Ovary (tissue), 7 donors: ENCODE measurements at regions not wholly inside any gene's neighbourhood (a gene's known extent, or its start where the extent isn't known, plus 50 kb on each side); places are given as distances from the start of the nearest gene placed in this dataset.

Experiments
- DNase-seq, 5 donors: peaks; one replicate each; pipeline ENCODE4 v3.0.0-alpha.2; 2019 to 2020
- H3K27ac ChIP-seq, 2 donors: fragments of 200-600 bp; one replicate each; pipeline versions ENCODE4 v1.5.1 to v1.8.0; 2019 to 2022
- H3K27me3 ChIP-seq: fragments of 200-600 bp; one replicate; pipeline ENCODE4 v1.8.0; 2022
- H3K36me3 ChIP-seq: fragments of 200-600 bp; sonication (generic); one replicate; pipeline ENCODE4 v1.5.1; 2019
- H3K4me1 ChIP-seq: one replicate; pipeline ENCODE4 v1.8.1; 2013; ENCODE audit warnings: mild to moderate bottlenecking, moderate library complexity; ENCODE audit not compliant: insufficient read depth
- H3K4me3 ChIP-seq: fragments of 200-600 bp; sonication (generic); one replicate; pipeline ENCODE4 v1.5.1; 2017
- H3K9me3 ChIP-seq, 2 donors: fragments of 200-600 bp in 1 of 2; sonication (generic) in 1 of 2; one replicate each; pipeline versions ENCODE4 v1.5.1 to v1.8.1; 2013 to 2019; ENCODE audit warnings: mild to moderate bottlenecking in 1 of 2, moderate library complexity in 1 of 2
- EP300 ChIP-seq: sonication (generic); formaldehyde crosslinking; IDR thresholded peaks from one replicate; pipeline ENCODE4 v1.6.1; 2017; ENCODE audit warnings: antibody characterized with exemption
- POLR2A ChIP-seq: fragments of 450-650 bp; IDR thresholded peaks from one replicate; pipeline ENCODE4 v1.6.1; 2017; ENCODE audit warnings: antibody characterized with exemption, mild to moderate bottlenecking, moderate library complexity
- WGBS, 3 donors: extraction: QIAGEN DNeasy Blood & Tissue Kit in 1 of 3; methylation state at CpG; one replicate each; pipeline versions ENCODE4 v1.1.5 to v1.1.7; 2013 to 2017; 5-methylcytosine and 5-hydroxymethylcytosine counted together
- intact Hi-C, 4 donors: fragments of 100-400 bp; cut with DNase I; formaldehyde crosslinking; loops; one replicate each; pipeline versions ENCODE4 v1.11.0 to v1.15.1; 2022 to 2023
- TF ChIP-seq, protein P1 (sequence below), 3 donors: fragments of 450-650 bp in 2 of 3; fragments of 200-600 bp in 1 of 3; IDR thresholded peaks; one replicate each; pipeline versions ENCODE4 v1.5.1 to v1.8.0; 2016 to 2022; ENCODE audit warnings: antibody characterized with exemption in 3 of 3, mild to moderate bottlenecking in 1 of 3
- donor health status: DM: no; HTN: no; CAD: no; lungs with moderate emphysema.
- donor health status: DM: no; HTN: no; CAD: no.
- donor health status: Bipolar disorder and iron deficiency.
- donor health status: DM: no; HTN: no; CAD: no.
- donor health status: DM: yes; HTN: yes; CAD: no.

DNA sequence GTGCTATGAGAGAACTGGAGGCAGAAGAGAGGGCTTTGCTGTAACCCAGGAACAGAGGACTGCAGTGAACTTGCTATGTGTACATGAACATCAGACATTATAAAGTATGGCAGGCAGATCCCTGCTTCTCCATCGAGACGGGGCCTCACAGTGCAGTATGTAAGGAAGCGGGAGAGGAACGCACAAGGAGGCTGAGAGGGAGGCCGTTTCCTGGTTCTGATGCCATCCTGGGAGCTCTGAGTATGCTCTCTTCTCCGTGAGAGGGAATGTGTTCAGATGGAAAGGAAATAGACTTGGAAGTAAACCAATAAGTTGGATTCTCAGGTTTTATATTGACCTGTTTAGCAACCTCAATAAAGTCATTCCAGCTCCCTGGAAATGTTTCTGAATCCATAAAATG, 101.8 kb downstream of the ALDH8A1 start:
- Histone ChIP-seq H3K4me3 (no peak overlapping the region), H3K27me3 (no peaks in the 10 kb centered on the region), H3K9me3 (no peaks in the 10 kb centered on the region), H3K36me3 (no peaks in the 10 kb centered on the region), H3K27ac (no peak overlapping the region), H3K4me1 (peaks cover 9% of the 10 kb centered on the region)
- DNase-seq, result no peak
- TF ChIP-seq EP300, result no peak
- no peak for TF ChIP-seq POLR2A
- TF ChIP-seq, protein P1, sequence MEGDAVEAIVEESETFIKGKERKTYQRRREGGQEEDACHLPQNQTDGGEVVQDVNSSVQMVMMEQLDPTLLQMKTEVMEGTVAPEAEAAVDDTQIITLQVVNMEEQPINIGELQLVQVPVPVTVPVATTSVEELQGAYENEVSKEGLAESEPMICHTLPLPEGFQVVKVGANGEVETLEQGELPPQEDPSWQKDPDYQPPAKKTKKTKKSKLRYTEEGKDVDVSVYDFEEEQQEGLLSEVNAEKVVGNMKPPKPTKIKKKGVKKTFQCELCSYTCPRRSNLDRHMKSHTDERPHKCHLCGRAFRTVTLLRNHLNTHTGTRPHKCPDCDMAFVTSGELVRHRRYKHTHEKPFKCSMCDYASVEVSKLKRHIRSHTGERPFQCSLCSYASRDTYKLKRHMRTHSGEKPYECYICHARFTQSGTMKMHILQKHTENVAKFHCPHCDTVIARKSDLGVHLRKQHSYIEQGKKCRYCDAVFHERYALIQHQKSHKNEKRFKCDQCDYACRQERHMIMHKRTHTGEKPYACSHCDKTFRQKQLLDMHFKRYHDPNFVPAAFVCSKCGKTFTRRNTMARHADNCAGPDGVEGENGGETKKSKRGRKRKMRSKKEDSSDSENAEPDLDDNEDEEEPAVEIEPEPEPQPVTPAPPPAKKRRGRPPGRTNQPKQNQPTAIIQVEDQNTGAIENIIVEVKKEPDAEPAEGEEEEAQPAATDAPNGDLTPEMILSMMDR (IDR thresholded peaks at IDR 0.05), result no peak
- 78 to 82% (median 82%) methylated on average over 6 of the region's 6 CpGs for WGBS, 3 donors
- intact Hi-C loops, result no loop called here

DNA sequence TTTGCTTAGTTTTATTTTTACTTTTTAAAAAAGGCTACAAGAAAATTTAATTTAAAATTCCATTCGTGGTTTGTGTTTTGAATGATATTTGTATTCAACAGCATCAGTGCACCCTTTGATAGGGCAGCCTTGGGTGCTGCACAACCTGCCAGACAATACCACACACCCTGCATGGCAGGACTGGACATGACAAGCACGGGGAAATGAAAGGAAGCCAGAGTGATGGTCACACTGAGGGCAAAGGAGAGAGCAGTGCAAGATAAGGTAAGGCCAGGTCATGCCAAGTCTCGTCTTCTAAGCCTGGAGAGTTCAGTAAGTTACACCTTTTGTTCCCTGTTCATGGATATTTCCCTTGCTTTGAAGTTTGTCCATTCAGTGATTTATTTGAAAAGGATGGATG, 103.0 kb downstream of the ALDH8A1 start:
- Histone ChIP-seq H3K27ac (no peak overlapping the region), H3K36me3 (no peaks in the 10 kb centered on the region), H3K4me3 (no peak overlapping the region), H3K9me3 (no peaks in the 10 kb centered on the region), H3K4me1 (peaks cover 6% of the 10 kb centered on the region), H3K27me3 (no peaks in the 10 kb centered on the region)
- DNase-seq, result no peak
- no peak for TF ChIP-seq EP300
- no peak for TF ChIP-seq POLR2A
- TF ChIP-seq, protein P1 (IDR thresholded peaks at IDR 0.05), result no peak
- 62 to 69% (median 68%) methylated on average over 3 of the region's 3 CpGs for WGBS, 3 donors
- intact Hi-C loops, result no loop called here

DNA sequence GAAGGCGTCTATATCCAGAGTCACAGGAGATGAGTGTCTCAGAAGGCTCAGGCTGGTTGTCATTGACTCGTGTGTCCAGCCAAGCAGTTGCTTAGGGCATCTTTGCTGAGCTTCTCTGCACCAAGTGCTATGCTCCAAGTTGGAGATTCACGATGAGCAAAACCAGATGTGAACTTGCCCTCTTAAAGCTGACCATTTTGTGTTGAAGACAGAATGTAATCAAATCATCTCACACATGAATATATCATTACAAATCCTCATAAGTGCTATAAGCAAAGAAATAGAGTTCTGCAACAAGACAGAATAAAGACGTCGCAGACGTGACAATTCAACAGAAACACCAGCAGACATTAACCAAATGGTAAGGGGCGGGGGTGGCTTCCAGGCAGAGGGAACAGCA, 103.9 kb downstream of the ALDH8A1 start:
- no peaks in the 10 kb centered on the region for H3K36me3 ChIP-seq
- H3K27ac ChIP-seq, result no peak overlapping the region
- WGBS, 3 donors, result 90 to 94% (median 90%) methylated on average over 7 of the region's 7 CpGs
- no peak overlapping the region for H3K4me3 ChIP-seq
- H3K9me3 ChIP-seq, result no peaks in the 10 kb centered on the region
- peaks cover 3% of the 10 kb centered on the region for H3K4me1 ChIP-seq
- intact Hi-C loops, result no loop called here
- no peak for TF ChIP-seq POLR2A
- TF ChIP-seq, protein P1 (IDR thresholded peaks at IDR 0.05), result no peak
- no peak for DNase-seq
- no peaks in the 10 kb centered on the region for H3K27me3 ChIP-seq

DNA sequence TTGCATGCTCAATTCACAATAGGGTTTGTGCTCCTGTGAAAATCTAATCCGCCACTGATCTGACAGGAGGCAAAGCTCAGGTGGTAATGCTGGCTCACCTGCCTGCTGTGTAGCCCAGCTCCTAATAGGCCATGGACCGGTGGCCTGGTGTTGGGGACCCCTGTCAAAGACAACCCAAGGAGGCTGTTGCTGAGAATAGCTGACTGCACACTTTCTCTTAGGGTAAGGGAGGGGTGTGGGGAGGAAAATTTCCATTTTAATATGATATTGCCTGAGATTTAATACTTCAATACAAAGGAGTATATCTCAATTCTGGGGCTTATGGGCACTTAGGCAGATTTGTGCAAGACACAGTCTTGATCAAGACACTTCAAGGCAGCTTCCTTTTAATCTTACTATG, 105.8 kb downstream of the ALDH8A1 start:
- no peak overlapping the region for H3K4me3 ChIP-seq
- intact Hi-C loops, result no loop called here
- TF ChIP-seq POLR2A (no peak), EP300 (no peak)
- TF ChIP-seq, protein P1 (IDR thresholded peaks at IDR 0.05), result no peak
- H3K9me3 ChIP-seq, result no peaks in the 10 kb centered on the region
- no peak overlapping the region for H3K27ac ChIP-seq
- no peak for DNase-seq
- no peaks in the 10 kb centered on the region for H3K27me3 ChIP-seq
- no peaks in the 10 kb centered on the region for H3K36me3 ChIP-seq
- no peaks in the 10 kb centered on the region for H3K4me1 ChIP-seq
- WGBS, 3 donors, result 98% methylated on average over 2 of the region's 2 CpGs
